Testis (tissue), 2 donors: ENCODE measurements at regions not wholly inside any gene's neighbourhood (a gene's known extent, or its start where the extent isn't known, plus 50 kb on each side); places are given as distances from the start of the nearest gene placed in this dataset.

Experiments used
- CTCF ChIP-seq, 3 experiments: fragments of 450-650 bp in 2 of 3; fragments of 200-600 bp in 1 of 3; sonication (generic) in 1 of 3; IDR thresholded peaks; one replicate each; pipeline ENCODE4 v1.5.1; 2016 to 2019; ENCODE audit warnings: antibody characterized with exemption in 3 of 3, mild to moderate bottlenecking in 2 of 3, moderate library complexity in 1 of 3
- POLR2A ChIP-seq: fragments of 450-650 bp; IDR thresholded peaks from one replicate; pipeline ENCODE4 v1.6.1; 2017; ENCODE audit warnings: antibody characterized with exemption, mild to moderate bottlenecking, moderate library complexity

DNA sequence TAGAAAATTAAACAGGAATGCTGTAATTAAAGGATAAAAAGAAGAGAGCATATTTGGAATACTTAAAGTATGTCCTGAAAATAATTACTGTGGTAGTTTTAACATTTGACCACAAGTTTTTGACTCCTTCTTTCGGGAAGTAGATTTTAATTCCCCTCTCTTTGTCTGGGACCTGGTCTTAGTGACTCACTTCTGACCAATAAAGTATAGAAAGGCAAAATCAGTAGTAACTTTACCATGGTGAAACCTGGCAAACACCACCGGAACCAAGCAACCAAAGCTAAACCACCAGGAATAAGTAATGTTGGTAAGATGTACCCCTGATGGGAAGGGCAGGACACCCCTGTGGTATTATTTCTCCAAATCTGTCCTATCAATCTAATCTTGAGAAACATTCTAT, 314.8 kb downstream of the PDHA2 start:
- TF ChIP-seq CTCF (IDR thresholded peaks at IDR 0.05) = no peak
- no peak for TF ChIP-seq POLR2A
